ENCODE measurements at regions not wholly inside any gene's neighbourhood (a gene's known extent, or its start where the extent isn't known, plus 50 kb on each side); places are given as distances from the start of the nearest gene placed in this dataset.

DNA sequence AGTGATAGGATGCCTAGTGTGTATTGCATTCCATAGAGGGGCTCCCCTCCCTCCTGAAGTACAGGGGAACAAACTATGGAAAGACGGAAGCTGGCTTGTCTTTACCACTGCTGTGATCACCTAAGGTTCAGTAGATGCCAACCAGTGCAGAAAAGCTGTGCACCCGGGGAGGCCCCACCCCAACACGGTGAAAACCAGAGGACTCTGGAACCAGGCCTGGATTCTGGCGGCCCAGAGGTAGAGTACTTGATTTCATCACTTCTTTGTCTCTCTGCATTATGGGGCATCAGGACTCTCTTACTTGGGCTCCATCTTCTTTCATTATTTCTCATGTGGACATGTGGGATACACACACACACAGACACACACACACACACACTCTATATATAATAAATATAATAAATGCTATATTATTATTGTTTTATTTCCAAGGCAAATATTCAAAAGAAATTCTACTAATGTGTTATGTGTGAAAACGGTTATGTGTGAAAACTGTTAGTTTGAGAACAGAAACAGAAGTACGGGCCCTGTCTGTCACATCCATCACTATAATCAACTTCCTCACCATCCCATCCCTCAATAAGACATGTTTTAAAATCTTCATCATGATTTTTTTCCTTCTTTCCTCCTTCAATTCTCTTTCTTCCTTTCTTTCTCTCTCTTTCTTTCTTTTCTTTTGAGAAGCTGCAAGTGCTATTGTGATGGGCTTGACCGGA, 152.4 kb upstream of the CMC1 start:
- no peak for DNase-seq (ENCODE audit: low spot score)

DNA sequence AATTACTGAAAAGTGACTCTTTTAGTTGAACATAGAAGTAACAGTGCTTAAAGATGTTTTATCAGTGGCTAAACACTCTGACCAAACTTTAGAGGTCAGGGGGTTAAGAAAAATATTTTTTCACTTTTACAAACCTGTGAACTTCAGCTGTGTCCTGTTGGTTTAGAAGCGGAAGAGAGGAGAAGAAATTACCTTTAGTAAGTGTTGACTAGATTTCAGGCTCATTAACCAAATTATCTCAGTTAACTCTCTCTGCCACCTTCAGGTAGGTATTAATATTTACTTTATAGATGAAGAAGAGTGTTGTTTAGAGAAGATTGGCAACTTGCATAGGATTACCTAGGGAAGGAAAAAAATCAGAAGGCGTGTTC, 151.9 kb upstream of the CMC1 start:
- DNase-seq (ENCODE audit: low spot score), result no peak

DNA sequence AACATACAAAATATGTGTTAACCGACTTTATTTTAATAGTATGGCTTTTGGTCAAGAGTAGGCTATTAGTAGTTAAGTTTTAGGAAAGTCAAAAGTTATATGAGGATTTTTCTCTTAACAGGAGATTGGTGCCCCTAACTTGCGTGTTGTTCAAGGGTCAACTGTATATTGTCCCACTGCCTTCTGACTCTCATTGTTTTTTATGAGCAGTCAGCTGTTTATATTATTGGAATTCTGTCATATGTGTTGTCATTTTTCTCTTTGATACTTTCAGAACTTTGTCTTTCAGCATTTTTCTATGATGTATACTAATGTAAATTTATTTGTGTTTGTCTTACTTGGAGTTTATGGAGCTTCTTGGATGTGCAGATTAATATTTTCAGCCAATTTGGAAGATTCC, 142.1 kb upstream of the CMC1 start:
- no peak for DNase-seq (ENCODE audit: low spot score)

DNA sequence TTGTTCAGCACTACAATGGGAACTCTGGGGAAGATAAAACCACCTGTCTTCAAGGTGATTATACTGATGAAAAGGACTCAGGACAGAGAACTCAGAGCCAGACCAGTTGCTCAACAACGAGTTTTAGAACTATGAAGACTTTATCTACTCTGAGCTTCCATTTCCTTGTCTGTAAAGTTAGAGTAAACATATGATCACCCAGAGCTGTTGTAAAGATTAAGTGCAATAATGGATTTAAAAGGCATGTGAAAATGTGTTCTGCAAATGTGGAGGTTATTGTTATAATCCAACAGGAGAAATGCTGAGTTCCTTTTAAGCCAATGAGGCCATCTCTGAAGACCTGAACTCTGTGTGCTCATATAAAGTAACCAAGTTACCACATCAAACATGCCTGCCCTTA, 139.7 kb upstream of the CMC1 start:
- DNase-seq (ENCODE audit: low spot score), result no peak

DNA sequence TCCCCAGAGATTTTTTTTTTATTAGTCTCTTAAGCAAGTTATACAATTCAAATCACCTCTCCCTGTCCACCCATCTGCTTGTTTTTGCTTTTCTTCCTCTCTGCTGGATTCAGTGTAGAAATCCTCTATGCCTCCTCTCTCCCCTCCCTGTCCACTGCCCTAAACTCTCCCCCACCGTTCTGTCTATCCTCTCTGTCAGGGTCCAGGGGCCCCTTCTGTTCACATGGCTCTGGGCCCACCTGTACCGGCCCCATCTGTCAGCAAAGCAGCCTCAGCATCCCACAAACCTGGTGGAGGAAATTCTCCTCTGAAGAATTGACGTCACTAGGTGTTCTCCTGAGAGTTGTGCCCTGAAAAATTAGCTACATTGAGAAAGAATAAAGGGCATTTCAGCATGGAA, 137.6 kb upstream of the CMC1 start:
- no peak for DNase-seq (ENCODE audit: low spot score)

DNA sequence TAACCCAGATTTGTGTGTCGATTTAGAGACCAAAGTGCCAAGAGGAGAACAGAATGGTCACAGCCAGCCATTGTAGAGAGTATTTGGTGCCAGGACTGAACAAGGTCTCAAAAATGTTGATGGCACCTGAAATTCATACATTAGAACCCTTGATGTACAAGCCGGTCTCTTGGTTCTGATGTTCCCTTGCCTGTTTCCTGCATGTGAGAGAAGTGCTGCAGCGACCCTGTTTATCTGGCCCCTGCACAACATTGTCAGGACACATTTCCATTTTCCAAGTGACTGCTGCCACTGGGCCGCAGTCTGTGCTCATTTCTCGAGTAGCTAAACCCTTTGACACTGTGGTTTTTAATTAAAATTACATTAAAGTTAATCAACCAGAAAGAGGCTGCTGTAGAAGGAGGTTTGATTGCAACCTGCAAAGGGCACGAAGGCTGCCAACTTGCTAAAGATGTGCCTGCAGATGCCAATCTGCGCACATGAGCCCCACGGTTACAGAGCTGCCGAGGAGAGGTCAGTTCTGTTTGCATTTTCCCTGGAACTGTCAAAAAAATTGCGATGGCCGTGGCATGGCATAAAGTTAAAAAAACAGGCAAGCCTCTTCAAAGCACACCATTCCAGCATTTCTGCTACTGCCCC, 136.4 kb upstream of the CMC1 start:
- DNase-seq (ENCODE audit: low spot score), result no peak

DNA sequence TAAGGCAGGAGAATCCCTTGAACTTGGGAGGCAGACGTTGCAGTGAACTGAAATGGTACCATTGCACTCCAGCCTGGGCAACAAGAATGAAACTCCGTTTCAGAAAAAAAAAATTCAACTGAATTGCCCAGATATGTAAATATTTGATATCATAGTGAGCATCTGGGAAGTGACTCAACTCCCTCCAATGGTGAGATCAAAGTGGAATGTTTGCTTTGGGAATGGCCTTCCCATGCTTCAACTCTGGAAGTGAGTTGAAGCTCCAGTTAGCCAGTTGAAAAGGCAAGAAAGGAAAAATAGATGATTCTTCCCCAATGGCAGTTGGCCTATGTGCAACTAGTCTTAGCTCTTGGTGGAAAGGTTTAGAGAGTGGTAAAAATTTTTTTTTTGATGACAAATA, 131.6 kb upstream of the CMC1 start:
- no peak for DNase-seq (ENCODE audit: low spot score)

DNA sequence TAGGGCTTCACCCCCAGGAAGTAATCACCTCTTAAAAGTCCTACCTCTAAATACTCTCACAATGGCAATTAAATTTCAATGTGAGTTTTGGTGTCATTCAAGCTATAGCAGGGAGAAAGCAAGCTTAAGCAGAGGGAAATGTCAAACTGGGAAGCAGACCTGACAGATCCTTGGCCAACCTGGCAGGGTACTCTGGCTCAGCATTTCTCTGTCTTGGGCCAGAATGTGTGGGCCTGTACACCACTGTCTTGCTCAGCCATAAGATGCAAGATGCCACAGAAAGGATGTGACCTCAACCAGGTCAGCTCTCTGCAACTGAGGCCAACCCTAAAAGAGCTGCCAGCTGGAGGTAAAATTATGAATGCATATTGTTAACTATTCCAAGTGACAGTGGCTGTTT, 130.6 kb upstream of the CMC1 start:
- no peak for DNase-seq (ENCODE audit: low spot score)

DNA sequence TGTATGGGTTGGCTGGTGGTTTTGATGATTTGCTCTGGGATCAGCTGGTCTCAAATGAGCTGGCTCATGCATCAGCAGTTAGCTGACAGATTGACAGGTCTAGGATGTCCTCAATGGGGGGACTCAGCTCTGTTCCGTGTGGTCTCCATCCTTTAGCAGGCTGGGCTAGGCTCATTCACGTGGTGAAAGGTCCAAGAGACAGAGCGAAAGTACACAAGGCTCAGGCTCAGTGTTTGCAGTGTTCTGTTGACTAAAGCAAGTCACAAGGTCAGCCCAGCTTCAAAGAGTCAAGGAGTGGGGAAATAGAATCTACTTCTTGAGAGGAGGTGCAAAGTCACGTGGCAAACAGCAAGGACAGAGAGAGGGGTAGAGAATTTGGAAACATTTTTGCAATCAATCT, 126.5 kb upstream of the CMC1 start:
- no peak for DNase-seq (ENCODE audit: low spot score)

DNA sequence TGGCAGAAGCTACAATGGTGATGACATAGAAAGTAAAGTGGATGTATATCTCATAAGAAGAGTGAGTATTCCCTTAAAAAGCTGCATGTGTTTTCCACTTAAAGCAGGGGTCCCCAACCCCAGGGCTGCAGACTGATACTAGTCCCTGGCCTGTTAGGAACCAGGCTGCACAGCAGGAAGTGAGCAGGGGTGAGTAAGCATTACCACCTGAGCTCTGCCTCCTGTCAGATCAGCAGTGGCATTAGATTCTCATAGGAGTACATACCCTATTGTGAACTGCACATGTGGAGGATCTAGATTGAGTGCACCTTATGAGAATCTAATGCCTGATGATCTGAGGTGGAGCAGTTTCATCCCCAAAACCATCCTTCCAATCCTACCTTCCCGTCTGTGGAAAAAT, 126.1 kb upstream of the CMC1 start:
- DNase-seq (ENCODE audit: low spot score), result no peak

DNA sequence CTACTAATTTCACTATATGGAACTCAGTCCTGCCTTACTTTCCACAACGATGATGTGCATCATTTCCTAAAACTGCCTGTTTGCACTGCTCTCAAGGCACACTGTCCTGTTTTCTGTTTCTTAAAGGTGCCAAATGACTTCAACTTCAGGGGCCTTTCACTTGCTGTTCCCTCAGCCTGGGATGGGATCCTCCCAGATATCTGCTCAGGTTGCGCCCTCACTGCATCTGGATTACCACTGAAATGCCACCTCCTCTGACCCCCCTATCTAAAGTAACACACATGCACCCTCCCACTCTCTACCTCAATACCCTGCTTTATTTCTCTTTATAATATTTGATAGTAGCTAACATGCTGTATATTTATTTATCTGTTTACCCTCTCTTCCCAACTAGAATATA, 123.8 kb upstream of the CMC1 start:
- no peak for DNase-seq (ENCODE audit: low spot score)

DNA sequence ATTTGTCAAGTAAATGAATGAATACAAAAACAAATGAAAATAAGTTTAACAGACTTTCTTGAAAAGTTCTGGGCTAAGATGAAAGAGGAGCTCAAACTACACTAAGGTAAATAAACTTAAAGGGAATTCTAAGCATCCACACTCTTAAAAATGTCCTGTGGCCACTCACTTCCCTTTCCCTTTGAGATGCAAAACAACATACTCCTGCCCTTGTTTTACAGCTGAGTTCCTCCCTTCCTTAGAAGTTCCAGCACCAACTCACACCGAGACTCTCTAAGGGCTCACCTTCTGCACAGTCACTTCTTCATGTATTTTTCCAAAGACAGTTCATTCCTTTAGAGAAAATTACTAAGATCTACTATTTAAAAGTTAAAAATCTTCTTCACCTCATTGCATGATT, 123.3 kb upstream of the CMC1 start:
- no peak for DNase-seq (ENCODE audit: low spot score)

DNA sequence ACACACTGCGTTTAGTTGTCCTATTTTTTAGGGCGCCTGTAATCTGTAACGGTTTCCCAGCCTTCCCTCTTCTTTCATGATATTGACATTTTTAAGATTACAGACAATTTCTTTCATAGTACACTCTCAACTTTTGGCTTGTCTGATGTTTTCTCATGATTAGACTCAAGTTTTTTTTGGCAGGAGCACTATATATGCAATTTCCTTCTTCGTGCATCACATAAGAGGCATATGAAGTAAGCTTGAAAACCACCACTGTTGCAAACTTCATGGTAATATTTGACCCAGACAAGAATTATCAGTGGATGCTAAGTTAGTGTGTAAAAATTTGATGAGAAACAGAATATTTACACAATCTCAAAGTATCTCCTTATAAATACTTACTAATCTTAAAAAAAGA, 119.2 kb upstream of the CMC1 start:
- no peak for DNase-seq (ENCODE audit: low spot score)

DNA sequence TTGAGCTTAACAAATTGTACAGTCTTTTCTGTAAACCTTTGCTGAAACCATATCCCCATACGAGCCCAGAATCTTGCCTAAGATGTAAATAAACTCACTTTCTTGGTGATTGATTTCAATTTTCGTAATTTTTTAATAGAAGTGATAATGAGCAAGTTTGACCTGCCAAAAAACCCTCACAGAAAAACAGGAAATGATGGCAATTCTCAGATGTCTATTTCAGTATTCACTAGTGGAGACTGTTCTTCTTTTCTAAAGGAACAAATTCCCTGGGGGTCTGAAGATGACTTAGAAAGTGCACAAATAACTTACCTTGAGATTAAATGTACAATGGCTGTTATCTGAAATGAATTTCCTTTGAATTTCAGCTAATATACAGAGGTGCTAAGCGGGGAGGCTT, 116.5 kb upstream of the CMC1 start:
- no peak for DNase-seq (ENCODE audit: low spot score)

DNA sequence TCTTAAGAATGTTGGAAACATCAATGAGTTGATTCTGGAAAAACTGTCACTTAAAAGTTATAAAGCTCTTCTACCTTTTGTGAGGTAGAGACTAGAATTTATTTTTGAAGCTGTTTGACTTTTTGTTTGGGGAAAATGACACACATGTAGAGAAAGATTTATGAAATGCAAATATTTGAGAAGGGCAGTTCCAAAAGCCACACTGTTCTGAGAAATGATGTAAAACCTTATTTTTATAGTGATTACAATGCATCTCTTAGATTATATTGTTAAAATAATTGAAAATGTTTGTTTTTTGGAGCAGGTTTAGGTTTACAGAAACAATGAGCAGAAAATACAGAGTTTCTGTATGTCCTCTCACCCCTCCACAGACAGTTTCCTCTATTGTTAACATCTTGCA, 116.1 kb upstream of the CMC1 start:
- DNase-seq (ENCODE audit: low spot score), result no peak

DNA sequence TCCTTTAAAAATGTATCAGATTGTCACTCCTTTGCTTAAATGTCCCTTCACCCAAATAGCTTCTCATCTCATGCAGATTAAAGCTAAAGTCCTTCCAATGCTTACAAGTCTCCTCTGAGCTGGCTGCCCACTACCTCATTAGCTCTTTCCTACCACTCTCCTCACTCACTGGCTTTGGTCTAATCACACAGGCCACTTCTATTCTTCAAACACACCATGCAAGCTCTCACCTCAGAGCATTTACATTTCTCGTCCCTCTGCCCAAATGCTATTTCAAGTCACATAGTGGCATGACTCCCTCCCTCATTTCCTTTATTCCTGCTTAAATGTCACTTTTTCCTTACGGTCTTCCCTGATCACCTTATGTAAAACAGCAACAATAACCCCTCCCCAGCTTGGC, 110.6 kb upstream of the CMC1 start:
- DNase-seq (ENCODE audit: low spot score), result no peak

DNA sequence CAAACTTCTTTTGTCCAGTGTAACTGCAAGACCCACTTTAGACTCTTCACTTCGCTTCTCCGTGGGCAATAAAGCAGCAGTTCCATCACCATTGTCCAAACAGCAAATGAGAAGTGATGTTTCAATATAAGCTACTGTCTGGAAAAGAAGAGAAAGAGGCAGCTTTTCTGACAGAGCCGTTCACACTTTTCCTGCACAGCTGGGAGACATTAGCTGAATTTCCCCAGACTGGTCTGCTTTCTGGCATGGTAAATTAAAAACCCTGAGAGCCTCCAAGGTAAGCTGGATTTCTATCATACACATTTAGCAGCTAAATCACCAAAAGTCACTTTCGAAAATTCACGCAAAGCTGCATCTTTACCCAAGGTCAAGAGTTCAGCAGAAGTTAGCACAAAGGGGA, 108.5 kb upstream of the CMC1 start:
- no peak for DNase-seq (ENCODE audit: low spot score)

DNA sequence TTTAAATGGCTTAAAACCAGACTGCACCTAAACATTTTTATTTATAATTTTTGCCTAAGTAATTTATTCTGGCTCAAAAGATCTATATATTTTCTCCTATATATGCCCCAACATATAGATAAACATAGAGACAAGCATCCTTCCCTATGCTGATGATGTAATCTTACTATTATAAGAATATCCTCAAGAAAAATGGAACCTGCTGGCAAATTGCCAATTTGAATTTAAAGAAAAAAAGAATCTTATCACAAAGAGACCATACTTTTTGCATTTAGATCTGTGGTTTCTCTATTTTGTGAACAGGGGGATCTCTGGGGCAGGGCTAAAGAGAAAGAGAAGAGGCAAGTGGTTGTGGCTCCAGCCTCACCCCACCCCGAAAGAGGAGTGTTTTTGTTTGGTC, 107.2 kb upstream of the CMC1 start:
- DNase-seq (ENCODE audit: low spot score), result no peak

DNA sequence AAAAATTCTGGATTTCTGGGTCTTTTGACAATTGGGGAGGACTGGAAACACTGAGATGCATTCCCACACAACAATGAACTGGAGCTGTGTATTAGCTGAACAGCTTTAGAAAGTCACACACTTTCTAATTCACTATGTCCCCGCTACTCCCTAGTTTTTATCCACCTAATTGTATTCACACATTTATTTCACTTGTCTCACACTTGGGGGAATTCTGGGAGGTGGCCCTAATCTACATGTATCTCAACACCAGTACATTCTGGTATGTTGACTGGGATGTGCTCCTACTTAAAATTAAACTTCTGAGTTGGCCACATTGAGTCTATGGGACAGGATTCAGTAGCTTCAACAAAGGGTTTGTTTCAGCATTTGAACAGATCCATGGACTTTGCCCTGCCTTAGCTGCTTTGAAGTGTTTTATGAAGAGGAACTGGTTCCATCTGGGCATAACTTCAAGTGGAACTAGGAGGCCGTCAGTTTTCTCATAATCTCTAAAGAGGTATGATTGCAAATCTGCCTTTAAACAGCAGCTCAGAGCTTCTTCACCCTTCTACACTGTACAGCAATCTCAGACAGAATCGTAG, 106.5 kb upstream of the CMC1 start:
- DNase-seq (ENCODE audit: low spot score), result no peak

DNA sequence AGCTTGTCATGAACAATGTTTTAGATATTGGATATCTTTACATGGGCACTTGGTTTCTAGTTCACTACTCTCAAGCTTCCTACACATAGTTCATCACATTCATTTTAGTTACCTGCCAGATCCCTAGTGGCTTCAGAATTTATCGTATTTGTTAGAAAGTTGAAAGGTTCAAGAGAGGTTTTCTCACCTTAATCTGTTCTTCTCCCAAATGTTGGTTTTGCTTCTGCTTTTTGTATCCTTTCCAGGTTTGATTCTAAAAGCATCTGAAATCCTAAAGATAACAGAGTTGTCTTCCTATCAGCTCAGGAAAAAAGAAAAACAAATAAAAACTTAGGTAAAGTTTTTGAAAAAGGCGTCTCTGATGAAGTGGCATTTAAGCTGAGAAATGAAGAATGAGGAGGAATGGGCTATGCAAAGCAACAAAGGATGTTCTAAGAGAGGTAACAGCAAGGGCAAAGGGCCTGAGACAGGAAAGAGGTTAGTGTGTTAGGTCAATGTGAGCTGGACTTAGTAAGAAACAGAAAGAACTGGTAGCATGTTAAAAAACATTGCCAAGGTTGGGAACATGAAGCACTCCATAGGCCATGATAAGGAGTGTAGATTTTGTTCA, 104.7 kb upstream of the CMC1 start:
- no peak for DNase-seq (ENCODE audit: low spot score)

DNA sequence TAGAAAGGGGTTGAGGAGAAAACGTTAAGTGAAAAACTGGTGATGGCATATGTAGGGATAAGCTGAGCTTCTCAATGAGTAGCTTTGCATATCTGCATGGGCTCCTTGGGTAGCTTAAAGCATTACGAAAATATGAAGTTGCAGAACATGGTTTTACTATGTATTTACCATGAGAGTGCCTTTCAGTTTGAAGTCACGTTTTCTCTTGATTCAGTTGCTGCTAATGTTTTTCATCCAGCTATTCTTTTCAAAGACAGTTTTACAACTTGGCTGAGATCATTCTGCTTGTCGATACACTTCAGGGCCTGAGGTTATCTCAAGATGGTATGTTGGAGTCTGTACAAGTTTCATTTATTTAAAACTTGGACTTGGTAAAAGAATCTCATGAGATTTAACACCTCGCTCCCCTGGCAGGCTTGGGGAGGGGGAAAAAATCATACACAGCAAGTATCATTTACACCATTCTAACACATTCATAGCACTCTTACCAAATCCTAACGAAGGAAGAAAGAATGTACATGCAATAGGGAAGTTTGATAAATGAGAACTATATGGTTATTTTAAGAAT, 103.3 kb upstream of the CMC1 start:
- no peak for DNase-seq (ENCODE audit: low spot score)

DNA sequence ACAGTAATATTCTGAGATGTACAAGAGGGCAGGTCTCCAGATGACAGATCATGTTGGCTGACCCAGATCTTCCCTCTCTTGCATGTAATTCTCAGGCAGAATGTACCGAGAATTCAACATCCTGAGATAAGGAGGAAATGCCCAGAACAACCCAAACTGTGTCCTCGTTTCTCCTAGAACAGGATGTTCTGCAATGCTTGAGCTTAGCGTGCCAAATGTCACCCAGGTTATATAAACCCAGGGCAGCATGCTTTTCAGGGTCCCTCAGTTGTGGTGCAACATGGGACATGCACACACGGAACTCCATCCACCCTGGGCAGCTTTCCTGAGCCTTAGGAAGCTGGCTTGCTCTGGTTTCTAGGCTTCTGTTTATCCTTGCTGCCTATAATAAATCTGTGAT, 102.1 kb upstream of the CMC1 start:
- no peak for DNase-seq (ENCODE audit: low spot score)
